ENCODE measurements at regions not wholly inside any gene's neighbourhood (a gene's known extent, or its start where the extent isn't known, plus 50 kb on each side); places are given as distances from the start of the nearest gene placed in this dataset.

DNA sequence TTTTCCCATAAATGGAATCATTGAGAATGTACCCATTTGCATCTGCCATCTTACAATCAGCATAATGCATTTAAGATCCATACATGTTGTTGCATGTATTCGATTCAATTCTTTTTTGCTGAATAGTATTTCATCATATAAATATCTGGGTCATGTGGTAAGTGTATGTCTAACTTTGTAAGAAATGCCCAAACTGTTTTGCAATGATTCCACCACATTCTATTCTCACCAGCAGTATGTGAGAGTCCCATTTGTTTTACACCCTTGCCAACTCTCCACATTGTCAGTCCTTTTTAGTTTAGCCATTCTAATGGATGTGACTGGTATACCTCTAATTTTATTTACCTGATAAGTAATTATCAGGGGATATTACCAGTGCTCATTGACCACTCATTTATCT lies 115.8 kb upstream of the PBX1 start:
- no peaks in the 10 kb centered on the region for H3F3A ChIP-seq (replicated peaks; ENCODE audit: insufficient read depth)
- no peaks in the 10 kb centered on the region for H3K79me2 ChIP-seq (ENCODE audit: insufficient read depth)
- H3K36me3 ChIP-seq (replicated peaks in 1 of 2; ENCODE audit: control insufficient read depth in 1 of 2, insufficient read depth in 2 of 2, low read length in 1 of 2) = no peaks in the 10 kb centered on the region
- no peaks in the 10 kb centered on the region for H3K27me3 ChIP-seq (ENCODE audit: insufficient read depth)
- H3K9me2 ChIP-seq = no peaks in the 10 kb centered on the region
- no peak overlapping the region for H2AFZ ChIP-seq (ENCODE audit: low read depth)
- H3K4me3 ChIP-seq (ENCODE audit: low read depth in 2 of 2, low read length in 1 of 2) = no peak overlapping the region
- no peaks in the 10 kb centered on the region for H4K20me1 ChIP-seq (ENCODE audit: insufficient read depth)
- no peaks in the 10 kb centered on the region for H3K9me3 ChIP-seq
- ChIA-PET CTCF (no interaction called here), POLR2A (no interaction called here)
- no peak overlapping the region for H3K9ac ChIP-seq
- 18% methylated on average over 1 of the region's 1 CpG for WGBS (ENCODE audit: low lambda C conversion rate)
- H3K4me2 ChIP-seq = no peak overlapping the region
- TF ChIP-seq USF2 (IDR thresholded peaks at IDR 0.05; ENCODE audit: borderline replicate concordance, low read depth, low read length) (no peak), USF1 (IDR thresholded peaks at IDR 0.05; ENCODE audit: borderline replicate concordance, low read depth) (no peak), FOXM1 (IDR thresholded peaks at IDR 0.05; ENCODE audit: low read depth) (no peak), MXI1 (IDR thresholded peaks at IDR 0.05; ENCODE audit: low read depth, low read length) (no peak), ZBTB33 (IDR thresholded peaks at IDR 0.05; ENCODE audit: borderline replicate concordance, low read depth) (no peak), SIN3A (IDR thresholded peaks at IDR 0.05; ENCODE audit: borderline replicate concordance, low read depth, low read length) (no peak), NRF1 (IDR thresholded peaks at IDR 0.05; ENCODE audit: low read depth, low read length) (no peak)
- H3K27ac ChIP-seq (ENCODE audit: low read depth in 2 of 2, low read length in 1 of 2) = no peak overlapping the region
- H3K4me1 ChIP-seq (ENCODE audit: control insufficient read depth in 1 of 2, insufficient read depth in 2 of 2, low read depth in 1 of 2, low read length in 1 of 2) = no peaks in the 10 kb centered on the region; a peak in 1 of 4 replicates
- no peak for DNase-seq

DNA sequence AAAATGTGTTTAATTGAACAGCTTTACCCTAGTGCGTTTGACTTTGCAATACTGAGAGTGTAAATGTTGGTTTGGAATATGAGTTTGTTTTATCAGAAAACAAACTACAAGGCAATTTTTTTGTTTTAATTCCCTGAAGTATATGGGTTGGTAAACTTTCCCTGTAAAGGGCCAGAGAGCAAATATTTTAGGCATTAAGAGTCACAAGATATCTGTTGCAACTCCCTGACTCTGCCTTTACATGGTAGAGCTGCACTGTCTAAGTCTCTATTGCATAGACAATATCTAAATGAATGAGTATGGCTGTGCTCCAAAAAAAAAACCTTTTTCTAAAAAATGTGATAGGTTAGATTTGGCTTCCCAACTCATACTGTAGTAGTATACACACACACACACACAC lies 115.1 kb upstream of the PBX1 start:
- Histone ChIP-seq H3K27ac (ENCODE audit: low read depth in 2 of 2, low read length in 1 of 2) (no peak overlapping the region), H3K4me1 (ENCODE audit: control insufficient read depth in 1 of 2, insufficient read depth in 2 of 2, low read depth in 1 of 2, low read length in 1 of 2) (no peaks in the 10 kb centered on the region; a peak in 1 of 4 replicates), H4K20me1 (ENCODE audit: insufficient read depth) (no peaks in the 10 kb centered on the region), H3K9me3 (no peaks in the 10 kb centered on the region), H3K36me3 (replicated peaks in 1 of 2; ENCODE audit: control insufficient read depth in 1 of 2, insufficient read depth in 2 of 2, low read length in 1 of 2) (no peaks in the 10 kb centered on the region), H3K4me2 (no peak overlapping the region), H2AFZ (ENCODE audit: low read depth) (no peak overlapping the region), H3K27me3 (ENCODE audit: insufficient read depth) (no peaks in the 10 kb centered on the region), H3F3A (replicated peaks; ENCODE audit: insufficient read depth) (no peaks in the 10 kb centered on the region), H3K9ac (no peak overlapping the region), H3K9me2 (no peaks in the 10 kb centered on the region), H3K4me3 (ENCODE audit: low read depth in 2 of 2, low read length in 1 of 2) (no peak overlapping the region), H3K79me2 (ENCODE audit: insufficient read depth) (no peaks in the 10 kb centered on the region)
- ChIA-PET POLR2A (no interaction called here), CTCF (no interaction called here)
- no peak for DNase-seq
- no peak for TF ChIP-seq GATA2 (CRISPR knock-in tag; IDR thresholded peaks at IDR 0.05)
- TF ChIP-seq FOXM1 (IDR thresholded peaks at IDR 0.05; ENCODE audit: low read depth) = no peak
- TF ChIP-seq GABPA (IDR thresholded peaks at IDR 0.05; ENCODE audit: low read depth) = no peak
- TF ChIP-seq RCOR1 (IDR thresholded peaks at IDR 0.05; ENCODE audit: low read length) = no peak
- TF ChIP-seq, protein P1, sequence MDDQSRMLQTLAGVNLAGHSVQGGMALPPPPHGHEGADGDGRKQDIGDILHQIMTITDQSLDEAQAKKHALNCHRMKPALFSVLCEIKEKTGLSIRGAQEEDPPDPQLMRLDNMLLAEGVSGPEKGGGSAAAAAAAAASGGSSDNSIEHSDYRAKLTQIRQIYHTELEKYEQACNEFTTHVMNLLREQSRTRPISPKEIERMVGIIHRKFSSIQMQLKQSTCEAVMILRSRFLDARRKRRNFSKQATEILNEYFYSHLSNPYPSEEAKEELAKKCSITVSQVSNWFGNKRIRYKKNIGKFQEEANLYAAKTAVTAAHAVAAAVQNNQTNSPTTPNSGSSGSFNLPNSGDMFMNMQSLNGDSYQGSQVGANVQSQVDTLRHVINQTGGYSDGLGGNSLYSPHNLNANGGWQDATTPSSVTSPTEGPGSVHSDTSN (IDR thresholded peaks at IDR 0.05) = no peak
- TF ChIP-seq CHD2 (IDR thresholded peaks at IDR 0.05; ENCODE audit: low read length, partially characterized antibody) = no peak
- no peak for TF ChIP-seq USF2 (IDR thresholded peaks at IDR 0.05; ENCODE audit: borderline replicate concordance, low read depth, low read length)
- no peak for TF ChIP-seq FOXJ3 (CRISPR knock-in tag; IDR thresholded peaks at IDR 0.05)
- no peak for TF ChIP-seq RXRA (IDR thresholded peaks at IDR 0.05; ENCODE audit: borderline replicate concordance, low read depth)
- TF ChIP-seq ELF1 (IDR thresholded peaks at IDR 0.05) = no peak
- TF ChIP-seq JUND (IDR thresholded peaks at IDR 0.05) = no peak
- TF ChIP-seq SMC3 (IDR thresholded peaks at IDR 0.05; ENCODE audit: low read depth, low read length) = no peak
- no peak for TF ChIP-seq REST (IDR thresholded peaks at IDR 0.05; ENCODE audit: low read depth, low read length)
- no peak for TF ChIP-seq MXI1 (IDR thresholded peaks at IDR 0.05; ENCODE audit: low read depth, low read length)
- no peak for TF ChIP-seq TAF1 (IDR thresholded peaks at IDR 0.05; ENCODE audit: borderline replicate concordance, low read depth, low read length)
- no peak for TF ChIP-seq TEAD4 (IDR thresholded peaks at IDR 0.05; ENCODE audit: borderline replicate concordance, insufficient read depth)
- 51% methylated on average over 1 of the region's 1 CpG for WGBS (ENCODE audit: low lambda C conversion rate)

All from SK-N-SH (cell line).